GM13977 (cell line): ENCODE measurements at regions not wholly inside any gene's neighbourhood (a gene's known extent, or its start where the extent isn't known, plus 50 kb on each side); places are given as distances from the start of the nearest gene placed in this dataset.

ENCODE experiments used
- DNase-seq: peaks from one replicate; pipeline ENCODE4 v3.0.0; 2012; ENCODE audit warnings: low spot score
- in situ Hi-C: fragments of 300-500 bp; cut with MboI; formaldehyde crosslinking; loops from one replicate; pipeline ENCODE4 v1.12.0; 2022; ENCODE audit warnings: low sequenced_read_pairs, low pct_unique_long_range_greater_than_20kb, mixed read lengths, inconsistent platforms; ENCODE audit not compliant: unreplicated experiment
- TF ChIP-seq, protein P1 (sequence below): IDR thresholded peaks from 2 replicates; pipeline ENCODE4 v1.5.1; 2012; ENCODE audit warnings: mild to moderate bottlenecking, control low read depth; ENCODE audit not compliant: insufficient read depth; ENCODE audit errors: extremely low read depth, missing control alignments

DNA sequence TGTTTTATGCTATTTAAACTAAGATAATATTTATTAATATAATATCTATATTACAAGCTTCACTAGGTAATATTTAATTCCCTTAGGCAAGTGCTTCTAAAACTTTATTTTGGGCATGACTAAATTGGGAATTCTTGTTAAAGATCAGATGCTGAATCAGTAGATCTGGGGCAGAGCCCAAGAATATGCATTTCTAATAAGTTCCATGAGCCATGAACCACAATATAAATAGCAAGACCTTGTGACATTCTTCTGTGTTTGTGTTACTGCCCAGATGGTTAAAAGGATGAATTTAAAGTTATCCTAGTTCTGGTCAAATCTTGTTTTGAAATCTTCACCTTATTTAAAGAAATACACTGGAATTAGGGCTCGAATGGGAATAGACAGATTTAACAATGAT, 258.4 kb upstream of the CACNA2D1 start:
- TF ChIP-seq, protein P1, sequence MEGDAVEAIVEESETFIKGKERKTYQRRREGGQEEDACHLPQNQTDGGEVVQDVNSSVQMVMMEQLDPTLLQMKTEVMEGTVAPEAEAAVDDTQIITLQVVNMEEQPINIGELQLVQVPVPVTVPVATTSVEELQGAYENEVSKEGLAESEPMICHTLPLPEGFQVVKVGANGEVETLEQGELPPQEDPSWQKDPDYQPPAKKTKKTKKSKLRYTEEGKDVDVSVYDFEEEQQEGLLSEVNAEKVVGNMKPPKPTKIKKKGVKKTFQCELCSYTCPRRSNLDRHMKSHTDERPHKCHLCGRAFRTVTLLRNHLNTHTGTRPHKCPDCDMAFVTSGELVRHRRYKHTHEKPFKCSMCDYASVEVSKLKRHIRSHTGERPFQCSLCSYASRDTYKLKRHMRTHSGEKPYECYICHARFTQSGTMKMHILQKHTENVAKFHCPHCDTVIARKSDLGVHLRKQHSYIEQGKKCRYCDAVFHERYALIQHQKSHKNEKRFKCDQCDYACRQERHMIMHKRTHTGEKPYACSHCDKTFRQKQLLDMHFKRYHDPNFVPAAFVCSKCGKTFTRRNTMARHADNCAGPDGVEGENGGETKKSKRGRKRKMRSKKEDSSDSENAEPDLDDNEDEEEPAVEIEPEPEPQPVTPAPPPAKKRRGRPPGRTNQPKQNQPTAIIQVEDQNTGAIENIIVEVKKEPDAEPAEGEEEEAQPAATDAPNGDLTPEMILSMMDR: no peak
- DNase-seq: no peak
- in situ Hi-C loops: no loop called here

DNA sequence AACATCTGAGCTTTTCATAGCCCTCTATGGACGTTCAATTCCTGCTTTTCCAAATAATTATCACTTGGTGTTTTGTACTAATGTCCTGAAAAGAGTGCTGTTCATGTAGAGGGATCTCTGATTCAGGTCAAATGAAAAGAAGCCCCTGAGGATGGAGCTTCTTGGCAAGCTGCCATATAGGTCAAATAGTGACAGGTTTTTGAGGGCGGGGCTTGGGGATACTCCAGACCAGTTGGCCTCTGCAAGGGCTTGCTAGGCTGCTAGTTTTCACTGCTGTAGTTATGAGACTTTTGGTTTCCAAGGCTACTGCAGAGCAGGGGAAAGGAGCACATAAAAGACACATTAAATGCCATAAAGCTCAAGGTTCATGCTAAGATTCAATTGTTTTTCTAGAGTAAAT, 257.2 kb upstream of the CACNA2D1 start:
- in situ Hi-C loops: no loop called here
- no peak for DNase-seq
- TF ChIP-seq, protein P1: no peak

DNA sequence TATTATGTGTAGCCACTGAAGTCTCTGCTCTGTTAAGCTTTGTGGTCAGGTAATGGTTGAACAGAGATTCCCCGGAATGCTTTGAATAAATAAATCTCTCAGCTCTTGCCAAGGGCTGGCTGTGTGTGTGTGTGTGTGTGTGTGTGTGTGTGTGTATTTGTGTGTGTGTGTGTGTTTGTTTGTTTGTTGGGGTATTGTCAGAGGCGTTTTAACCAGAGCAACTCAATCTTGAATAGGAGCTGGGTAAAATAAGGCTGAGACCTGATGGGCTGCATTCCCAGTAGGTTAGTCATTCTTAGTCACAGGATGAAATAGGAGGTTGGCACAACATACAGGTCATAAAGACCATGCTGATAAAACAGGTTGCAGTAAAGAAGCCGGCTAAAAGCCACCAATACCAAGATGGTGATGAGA, 256.2 kb upstream of the CACNA2D1 start:
- in situ Hi-C loops: no loop called here
- no peak for DNase-seq
- TF ChIP-seq, protein P1: no peak

DNA sequence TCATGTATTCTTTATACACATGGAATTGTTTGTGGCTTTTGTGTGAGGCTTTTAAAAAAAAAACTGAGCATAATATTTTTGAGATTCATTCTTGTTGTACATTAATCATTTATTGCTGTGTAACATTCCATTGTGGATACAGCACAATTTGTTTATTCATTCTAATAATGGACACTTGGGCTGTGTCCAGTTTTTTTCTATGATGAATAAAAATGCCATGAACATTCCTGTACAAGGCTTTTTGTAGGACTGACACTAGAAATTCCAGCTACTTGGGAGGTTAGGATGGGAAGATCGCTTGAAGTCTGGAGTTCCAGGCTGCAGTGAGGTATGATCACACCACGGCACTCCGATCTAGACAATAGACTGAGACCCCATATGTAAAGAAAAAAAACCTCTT, 254.3 kb upstream of the CACNA2D1 start:
- no peak for DNase-seq
- in situ Hi-C loops: no loop called here
- TF ChIP-seq, protein P1: no peak

DNA sequence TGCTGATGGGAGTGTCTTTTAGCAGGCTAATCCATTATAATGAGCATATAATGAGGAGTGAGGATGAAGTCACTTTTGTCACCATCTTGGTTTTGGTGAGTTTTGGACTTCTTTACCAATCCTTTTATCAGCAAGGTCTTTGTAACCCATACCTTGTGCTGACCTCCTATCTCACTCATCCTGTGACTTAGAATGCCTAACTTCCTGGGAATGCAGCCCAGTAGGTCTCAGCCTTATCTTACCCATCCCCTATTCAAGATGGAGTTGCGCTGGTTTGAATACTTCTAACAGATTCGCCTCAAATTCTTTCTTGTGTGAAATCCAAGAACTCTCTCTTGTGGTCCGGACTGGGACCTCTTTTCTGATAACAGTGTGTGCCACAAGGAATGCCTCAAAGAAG, 253.1 kb upstream of the CACNA2D1 start:
- no peak for DNase-seq
- in situ Hi-C loops: no loop called here
- TF ChIP-seq, protein P1: no peak

DNA sequence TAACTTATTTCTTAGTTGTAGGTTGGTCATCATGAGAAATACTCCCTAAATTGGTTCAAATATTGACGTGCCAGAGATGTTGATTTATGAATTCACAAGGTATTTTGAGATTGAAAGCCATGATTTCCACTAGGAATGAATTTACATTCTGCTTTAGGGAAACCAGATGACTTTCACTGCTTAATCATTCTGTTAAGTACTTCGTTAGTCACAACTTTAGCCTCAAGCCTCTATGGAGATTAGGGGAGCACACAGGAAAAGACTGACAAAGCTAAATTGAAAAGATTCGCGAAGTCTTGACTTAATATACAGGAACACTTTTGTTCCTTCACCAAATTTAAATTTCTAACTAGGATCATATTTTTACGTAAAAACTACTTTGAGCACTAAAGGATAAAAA, 250.4 kb upstream of the CACNA2D1 start:
- no peak for DNase-seq
- in situ Hi-C loops: no loop called here
- TF ChIP-seq, protein P1: no peak

DNA sequence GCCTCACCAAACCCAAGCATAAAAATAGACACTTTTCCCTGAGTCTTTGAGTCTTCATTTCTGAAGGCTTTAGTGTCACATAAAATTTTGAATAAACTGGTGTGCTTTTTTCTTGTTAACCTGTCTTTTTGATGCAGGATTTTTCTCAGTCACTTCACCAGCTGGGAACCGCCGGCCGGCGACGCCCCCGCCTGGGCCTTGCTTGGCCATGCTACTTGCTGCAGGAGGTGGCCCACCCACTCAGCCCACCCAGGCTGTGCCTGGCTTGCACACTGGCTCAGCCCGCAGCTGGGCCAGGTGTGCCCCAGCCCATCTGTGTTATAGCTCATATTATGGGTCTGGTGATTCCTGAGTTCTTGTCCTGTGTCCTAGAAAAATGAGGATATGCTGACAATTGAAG, 247.4 kb upstream of the CACNA2D1 start:
- TF ChIP-seq, protein P1: no peak
- no peak for DNase-seq
- in situ Hi-C loops: no loop called here
